ENCODE measurements at regions not wholly inside any gene's neighbourhood (a gene's known extent, or its start where the extent isn't known, plus 50 kb on each side); places are given as distances from the start of the nearest gene placed in this dataset.

DNA sequence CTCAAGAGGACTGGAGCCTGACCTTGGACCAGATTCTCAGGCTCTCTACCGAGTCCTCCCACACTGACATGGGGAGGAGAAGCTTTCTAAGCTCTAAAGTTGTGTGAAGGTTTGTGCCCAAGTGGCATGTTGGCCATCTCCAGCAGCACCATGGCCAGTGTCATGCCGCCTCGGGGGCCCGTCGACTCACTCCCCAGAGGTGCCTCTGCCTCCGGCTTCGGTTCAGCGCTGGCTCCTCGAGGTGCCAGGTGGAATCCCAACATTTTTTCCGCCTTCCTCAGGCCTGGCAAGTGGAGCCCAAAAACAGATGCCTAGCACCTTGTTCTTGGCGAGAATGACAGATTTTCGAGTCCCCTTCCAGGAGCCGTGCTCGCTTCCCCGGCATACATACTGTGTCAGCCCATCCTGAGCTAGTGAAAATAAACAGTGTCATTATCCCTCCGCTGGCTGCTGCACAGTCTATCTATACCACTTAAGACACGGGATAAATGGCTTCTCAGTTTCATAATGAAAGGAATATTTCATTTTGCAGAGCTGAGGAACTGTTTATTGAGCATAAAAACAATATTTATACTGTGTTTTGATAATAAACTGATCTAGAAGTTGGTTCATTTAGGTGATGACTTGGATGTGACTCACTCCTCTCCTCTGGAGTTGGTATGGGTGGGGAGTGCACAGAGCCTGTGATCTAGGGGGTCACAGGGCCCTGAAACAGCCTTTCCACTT lies 328.5 kb upstream of the TLE3 start:
- peak; percentile 75 for DNase-seq (ENCODE audit: low read depth)

DNA sequence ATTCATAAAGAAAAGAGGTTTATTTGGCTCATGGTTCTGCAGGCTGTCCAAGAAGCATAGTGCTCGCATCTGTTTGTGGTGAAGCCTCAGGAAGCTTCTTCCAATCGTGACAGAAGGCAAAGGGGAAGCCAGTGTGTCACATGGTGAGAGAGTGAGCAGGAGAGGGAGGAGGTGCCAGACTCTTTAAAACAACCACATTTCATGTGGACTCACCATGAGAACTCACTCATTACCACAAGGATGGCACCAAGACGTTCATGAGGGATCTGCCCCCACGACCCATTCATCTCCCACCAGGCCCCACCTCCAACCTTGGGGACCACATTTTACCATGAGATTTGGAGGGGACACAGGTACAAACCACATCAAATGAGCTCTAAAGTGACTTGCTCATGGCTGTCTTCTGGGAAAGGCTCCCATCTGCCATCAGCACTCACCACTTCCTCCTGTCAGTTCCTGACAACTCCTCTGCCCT lies 327.3 kb upstream of the TLE3 start:
- no peak for DNase-seq (ENCODE audit: low read depth)

DNA sequence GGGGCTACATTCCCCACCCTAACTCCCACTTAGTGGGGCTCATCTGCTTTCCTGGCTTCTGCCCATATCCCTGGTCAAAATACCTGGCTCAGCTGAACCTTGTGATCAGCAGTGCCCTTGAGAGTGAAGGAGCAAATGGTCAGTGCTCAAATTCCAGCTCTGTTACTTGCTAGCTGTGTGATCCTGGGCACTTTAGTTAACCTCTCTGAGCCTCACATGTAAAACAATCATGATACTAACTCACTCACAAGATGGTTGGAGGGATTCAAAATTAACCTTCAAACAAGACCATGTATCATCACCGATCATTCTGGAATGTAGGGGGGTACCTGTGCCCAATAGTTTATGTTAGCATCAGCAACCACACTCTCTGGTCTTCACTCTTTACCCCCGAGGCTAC lies 325.6 kb upstream of the TLE3 start:
- DNase-seq (ENCODE audit: low read depth) = no peak

DNA sequence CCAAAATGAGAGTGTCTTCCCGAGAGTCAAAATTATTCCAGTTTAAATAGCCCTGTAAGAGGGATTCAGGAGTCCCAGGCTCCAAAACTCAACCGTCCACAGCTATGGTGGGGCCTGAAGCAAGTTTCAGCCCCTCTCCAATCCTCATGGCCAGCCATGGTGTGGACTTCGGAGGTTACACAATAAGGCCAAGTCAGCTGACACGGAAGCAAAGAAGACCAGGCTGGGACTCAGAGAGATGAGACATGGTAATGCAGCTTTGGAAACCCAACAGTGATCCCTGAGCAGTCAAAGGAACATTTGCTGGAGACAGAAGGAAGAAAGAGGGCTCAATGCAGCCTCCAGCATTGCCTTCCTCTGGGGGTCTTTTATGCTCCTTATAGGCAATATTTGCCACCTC lies 324.6 kb upstream of the TLE3 start:
- DNase-seq (ENCODE audit: low read depth) = no peak

DNA sequence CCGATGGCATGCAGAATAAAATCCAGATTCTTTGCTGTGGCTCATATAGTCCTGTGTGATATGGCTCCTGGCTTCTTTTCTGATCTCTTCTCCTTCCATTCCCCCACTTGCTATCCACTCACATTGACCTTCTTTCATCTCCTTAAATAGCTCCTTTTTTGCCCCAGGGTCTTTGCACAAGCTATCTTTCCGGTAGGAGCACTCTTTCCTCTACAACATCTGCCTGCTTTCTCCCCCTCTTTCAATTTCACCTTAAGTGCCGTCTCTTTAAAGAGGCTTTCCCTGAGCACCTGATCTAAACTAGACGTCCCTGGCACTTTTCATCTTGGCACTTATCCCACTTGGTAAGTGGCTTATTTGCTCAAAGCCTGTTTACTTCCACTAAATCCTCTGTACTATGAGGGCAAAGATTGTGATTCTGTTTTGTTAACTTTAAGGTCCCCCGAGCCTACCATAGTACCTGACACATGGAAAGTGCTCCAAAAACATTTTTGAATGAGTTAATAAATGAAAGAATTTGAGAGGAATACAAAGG lies 323.3 kb upstream of the TLE3 start:
- DNase-seq (ENCODE audit: low read depth) = no peak

DNA sequence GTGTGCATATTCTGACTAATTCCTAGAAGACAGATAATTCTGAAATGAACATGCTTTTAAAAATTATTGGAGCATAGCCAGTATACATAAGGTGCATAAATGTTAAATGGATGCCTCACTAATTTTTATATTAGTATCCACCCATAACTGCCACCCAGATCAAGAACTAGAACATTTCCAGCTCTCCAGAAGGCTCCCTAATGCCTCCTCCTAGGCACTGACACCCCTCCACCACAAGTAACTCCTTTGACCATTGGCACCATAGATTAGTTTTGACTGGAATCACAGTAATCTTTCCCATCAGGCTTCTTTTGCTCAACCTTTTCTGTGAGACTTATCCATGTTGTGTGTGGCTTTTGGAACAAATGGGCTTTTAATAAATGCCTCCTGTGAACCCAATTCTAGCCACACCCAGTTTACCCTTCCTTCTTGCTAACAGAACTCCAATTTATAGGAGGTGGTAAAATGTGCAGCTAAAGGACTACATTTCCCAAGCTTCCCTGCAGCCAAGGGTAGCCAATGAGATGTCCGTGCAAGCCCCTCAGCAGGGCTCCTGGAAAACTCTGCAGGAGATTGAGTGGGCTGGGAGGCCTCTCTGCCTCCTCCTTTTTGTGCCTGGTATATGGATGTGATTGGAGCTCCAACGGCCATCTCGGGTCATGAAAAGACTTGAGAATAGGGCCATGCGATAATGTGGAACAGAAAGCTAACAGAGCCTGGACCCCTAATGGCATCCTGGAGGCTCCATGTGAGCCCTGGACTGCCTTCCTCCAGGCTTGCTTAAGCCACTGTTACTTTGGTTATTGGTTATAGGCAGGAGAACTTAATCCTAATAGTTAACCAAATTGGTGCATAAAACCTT lies 322.6 kb upstream of the TLE3 start:
- no peak for DNase-seq (ENCODE audit: low read depth)

DNA sequence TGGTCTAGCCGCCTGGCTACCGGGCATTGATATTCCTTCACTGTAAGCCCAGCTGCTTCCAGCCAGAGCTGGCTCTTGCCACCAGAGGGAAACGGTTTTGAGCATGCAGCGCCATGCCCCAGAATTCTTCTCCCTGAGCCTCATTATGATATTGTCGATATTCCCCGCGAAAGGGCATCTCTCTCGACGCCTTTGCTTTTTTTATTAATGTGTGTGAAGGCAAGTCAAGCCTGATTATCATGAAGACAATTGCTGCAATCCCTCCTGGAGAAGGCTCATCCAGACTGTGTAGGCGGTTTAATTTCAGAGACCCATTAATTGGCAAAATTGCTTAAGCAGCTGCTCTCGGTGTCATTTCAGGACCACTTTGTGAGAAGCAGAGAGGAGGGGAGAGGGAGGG lies 321.2 kb upstream of the TLE3 start:
- no peak for DNase-seq (ENCODE audit: low read depth)

DNA sequence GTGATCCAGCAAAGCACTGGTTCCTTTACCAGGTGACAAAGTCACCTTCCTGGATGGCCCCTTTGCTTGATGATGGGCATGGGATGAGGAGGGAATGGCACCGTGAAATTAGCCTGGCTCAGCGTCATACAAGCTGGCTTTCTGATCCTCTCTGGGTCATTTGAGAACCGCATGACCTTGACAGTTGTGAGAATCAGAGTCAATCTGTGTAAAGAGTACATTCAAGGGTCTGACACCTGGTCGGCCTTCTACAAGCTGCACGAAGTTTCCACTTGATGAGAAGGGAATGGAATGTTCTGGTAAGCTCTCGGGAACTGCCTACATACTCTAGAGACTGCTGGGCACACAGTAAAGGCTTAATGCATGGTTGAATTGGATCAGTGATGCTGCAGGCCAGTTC lies 319.8 kb upstream of the TLE3 start:
- DNase-seq (ENCODE audit: low read depth) = no peak

DNA sequence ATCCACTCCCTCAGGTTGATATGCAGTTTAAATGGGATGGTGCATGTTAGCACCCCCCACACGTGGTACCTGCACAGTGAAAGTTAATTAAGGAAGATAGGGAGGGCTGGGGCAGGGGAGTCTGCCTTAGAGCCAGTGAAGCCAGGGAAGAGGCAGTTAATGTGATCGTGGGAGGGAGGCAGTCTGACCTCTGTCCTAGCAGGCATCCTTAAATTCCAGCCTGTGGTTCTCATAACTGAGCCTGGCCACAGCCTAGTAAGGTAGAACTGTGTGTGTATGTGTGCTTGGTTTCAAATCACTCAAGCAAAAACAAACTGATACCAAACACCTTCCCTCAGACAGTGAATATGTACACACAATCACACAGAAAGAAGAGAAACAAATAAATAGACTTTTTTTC lies 319.1 kb upstream of the TLE3 start:
- no peak for DNase-seq (ENCODE audit: low read depth)

DNA sequence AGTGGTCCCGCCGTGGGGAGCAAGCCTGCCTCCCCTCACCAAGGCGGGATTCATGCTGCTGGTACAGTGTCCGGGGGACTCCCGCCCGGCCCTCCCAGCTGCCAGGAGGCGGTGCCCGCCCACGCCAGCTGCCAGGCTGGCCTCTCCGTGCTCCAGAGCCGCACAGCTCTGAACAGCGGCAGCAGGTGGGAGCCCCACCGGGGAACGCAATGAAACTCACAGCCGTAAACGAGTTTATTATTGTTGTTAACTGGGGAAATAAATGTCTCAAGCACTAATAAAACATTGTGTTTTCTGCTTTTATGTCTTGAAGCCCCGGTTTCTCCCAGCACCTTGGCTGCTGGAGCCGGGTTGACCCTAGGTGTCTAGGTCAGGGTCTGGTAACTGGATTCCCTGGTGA lies 317.7 kb upstream of the TLE3 start:
- no peak for DNase-seq (ENCODE audit: low read depth)

DNA sequence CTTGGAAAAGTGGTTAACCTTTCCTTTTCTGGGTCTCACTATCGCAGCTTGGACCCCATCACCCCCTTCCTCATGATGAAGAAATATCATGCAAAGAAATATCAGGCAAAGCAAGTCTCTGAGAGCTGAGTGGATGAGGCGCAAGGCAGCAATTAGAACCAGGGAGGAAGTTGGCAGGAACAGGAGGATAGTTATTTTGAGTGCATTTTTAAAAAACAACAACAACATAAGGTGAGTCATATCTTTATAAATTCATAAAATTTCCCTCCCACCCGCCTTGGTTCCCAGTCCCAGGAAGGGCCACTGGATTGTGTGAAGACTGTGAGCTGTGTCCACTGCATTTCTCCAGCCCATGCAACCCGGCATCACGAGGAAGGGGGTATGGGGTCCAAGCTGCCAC lies 316.9 kb upstream of the TLE3 start:
- DNase-seq (ENCODE audit: low read depth) = no peak

DNA sequence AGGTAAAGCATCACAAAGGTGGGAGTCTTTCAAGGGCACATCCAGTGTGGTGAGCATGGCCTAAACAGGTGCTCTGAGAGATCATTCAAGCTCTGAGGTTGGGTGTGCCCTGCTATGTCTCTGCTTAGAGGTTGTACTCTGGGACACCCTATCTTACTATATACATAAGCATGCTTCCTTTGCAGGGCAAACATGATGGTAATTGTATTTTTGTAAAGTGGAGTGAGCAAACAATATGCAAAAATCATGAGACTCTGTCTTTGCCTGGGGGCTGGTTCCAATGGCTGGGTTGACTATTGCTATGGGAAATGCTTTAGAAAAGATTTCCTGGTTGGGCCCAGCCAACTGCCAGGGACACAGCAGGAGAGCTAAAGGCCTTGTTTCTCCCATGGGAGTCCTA lies 315.1 kb upstream of the TLE3 start:
- DNase-seq (ENCODE audit: low read depth) = no peak

DNA sequence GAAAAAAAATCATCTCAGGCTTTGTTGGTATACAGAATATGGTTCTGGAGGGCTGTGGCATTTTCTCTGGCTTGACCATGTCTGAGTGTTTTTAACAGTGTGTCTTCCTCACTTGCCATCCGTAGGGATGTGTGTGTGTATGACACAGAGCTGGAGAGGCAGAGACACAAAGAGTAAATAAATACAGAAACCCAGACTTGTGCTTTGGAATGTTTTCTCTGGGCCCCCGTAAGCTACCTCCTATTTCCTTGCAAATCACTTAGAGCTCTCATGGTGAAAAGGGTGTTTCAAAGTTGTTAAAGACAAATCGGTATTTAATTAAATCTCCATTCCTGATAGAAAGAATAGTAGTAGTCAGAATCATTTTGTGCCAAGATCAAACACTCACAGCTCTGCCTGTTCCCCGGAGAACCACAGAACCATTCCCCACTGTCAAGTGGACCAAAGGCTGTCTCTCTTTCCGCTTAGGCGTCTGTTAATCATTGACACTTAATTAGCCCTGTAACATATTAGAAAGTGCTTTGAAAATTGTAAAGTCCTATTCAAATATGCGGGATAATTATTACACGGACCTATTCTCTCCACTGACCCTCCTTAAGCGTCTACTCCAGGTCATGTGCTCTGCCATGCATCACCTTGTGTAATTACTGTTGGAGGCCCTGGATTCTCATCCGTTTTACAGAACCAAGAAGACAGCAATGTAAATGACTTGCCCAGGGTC lies 313.6 kb upstream of the TLE3 start:
- DNase-seq (ENCODE audit: low read depth) = no peak

DNA sequence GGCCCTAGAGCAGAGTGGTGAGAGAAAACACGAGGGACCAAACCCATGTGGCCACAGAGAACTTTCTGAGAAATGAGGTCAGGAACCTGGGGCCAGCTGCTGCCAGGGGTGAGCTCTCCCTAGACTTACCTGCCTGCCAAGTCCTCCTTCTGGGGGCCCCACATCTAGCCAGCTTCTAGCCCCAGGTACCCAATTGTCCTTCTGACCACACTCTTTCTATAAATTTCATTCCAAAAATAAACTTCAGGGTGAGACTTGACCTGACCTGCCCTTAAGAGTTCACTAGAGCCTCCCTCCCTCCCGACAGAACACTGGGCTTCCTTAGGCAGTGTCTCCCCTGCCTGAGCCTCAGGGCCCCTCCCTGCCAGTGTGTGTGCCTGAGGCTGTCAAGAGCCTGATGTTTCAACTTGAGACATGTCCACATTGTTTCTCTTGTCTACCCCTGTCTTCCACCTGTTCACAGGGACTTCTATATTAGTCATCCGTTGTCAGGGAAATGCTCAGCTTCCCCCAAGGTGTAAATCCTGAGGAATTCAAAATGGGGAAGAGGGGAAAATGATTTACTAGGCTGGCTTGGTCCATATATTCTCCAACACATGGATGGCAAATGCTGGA lies 312.8 kb upstream of the TLE3 start:
- DNase-seq (ENCODE audit: low read depth) = no peak

DNA sequence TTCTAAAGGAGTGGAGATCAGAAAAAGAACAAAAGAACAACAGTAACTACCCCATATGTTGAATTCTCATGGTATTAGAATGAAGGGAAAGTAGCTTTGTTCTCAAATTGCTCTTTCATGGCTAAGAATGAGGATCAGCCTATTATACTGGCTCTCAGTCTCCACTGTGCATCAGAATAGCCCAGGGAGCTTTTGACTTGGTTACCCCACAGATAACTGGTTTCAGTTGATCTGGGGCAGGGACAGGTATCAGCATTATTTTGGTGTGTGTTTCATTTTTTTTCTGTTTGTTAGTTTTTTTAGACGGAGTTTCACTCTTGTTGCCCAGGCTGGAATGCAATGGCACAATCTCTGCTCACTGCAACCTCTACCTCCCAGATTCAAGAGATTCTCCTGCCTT lies 311.7 kb upstream of the TLE3 start:
- DNase-seq (ENCODE audit: low read depth) = no peak

DNA sequence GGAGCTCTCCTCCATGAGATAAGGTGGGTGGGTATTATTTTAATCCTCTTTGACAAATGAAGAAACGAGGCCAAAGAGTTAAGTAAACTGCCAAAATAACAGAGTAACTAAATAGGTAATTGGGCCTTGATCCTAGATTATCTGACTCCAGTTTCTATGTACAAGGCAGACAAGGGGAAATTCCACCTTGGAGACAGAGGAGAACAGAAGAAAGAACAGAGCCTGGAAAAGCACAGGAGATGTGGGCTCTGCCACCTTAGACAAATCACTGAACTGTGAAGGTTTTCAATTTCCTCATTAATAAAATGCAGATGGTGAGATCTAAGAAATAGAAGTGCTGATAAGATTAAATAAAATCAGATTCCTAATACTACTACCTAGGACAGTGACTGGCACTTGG lies 310.2 kb upstream of the TLE3 start:
- DNase-seq (ENCODE audit: low read depth) = no peak

DNA sequence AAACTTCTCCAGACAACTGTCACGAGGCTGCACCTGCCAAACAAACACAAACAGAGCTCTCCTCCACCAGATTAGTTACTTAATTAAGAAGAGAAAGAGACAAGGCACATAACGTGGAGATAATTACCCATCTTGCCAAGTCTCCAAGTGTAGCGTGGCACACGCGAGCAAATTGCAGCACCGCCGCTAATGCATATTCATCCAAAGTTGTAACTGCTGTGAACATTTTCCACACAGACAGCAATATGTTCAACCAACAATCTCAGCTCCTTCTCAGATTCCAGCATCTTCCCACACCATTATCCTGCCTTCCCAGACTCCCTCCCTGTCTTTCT lies 309.6 kb upstream of the TLE3 start:
- no peak for DNase-seq (ENCODE audit: low read depth)

DNA sequence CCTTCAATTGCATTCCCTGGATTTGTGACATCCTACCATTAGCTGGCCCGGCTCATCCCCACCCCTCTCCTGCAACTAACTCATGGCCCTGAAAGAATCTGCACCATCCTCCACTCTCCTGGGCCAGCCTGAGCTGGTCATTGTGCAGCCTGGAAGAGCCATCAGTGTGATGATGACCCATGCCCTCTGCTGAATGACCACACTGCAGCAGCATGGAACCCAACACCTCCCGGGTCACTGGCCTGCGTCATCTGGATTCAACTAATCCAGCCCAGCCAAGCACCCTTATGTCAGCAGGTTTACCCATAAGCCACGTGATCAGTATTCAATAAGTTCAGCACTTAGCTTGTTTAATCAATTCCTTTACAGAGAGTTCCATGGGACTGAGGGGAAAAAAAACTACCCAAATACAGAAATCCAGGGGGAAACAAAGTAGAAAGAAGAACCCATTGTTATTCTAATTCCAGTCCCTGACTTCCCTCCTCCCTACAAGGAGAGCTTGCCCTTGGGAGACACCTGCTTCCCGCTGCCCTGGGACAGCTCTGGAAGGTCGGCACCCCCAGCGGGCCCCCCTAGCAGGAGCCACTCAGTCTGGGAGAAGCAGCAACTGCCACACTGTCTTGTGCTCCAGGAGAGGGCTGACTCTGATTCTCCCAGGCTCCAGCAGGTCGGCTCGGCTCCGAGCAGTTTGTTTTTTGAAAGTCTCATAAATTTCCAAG lies 309.1 kb upstream of the TLE3 start:
- no peak for DNase-seq (ENCODE audit: low read depth)

DNA sequence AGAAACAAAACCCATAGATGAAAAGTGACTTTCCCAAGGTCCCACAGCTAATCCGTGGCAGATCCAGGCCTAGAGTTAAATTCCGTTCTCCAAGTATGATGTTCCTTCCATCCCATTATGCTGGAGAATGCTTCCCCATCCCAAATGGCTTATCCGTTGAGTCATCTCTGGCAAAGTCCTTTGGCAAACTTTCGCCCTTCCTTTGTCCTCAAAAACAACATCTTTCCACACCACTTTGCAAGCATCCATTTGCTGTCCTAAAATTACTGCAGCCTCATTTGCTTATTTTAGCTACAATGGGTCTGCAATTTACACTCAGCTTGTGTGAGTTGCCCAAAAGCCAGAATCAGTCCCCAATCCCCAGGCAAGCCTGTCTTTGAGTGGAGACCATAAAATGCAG lies 304.0 kb upstream of the TLE3 start:
- no peak for DNase-seq (ENCODE audit: low read depth)

DNA sequence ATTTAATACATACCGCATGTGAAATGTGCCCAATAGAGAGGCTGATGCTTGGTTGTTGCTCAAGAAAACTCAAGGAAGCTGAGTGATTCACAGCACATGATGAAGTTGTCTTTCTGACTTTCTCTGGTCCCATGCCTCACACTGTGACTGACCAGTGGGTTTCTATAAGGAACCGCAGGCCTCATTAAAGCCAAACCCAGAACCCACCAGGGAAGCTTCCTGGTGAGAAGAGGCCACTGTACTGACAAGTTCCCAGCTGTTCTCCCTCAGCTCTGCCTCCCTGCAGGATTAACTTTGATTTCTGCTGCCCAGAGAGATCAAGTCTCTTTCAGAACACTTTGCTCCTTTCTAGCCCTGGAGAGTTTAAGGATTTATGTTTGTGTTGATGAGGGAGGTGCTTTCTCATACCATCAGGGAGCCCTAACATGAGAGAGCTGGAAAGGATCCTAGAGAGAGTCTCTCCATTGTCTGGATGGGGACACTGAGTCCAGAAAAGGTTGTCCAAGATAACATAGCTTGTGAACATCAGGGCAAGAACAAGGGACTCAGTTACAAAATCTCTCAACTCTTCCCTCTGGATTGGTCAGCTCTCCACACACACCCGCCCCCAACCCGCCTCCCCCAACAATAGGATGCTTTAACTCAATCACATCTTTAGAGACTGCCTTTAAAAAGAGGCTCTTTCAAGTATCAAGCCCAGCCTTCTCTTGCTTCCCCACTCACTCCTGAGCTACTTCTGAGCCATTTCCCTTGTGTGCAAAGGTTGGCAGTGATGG lies 303.2 kb upstream of the TLE3 start:
- no peak for DNase-seq (ENCODE audit: low read depth)

DNA sequence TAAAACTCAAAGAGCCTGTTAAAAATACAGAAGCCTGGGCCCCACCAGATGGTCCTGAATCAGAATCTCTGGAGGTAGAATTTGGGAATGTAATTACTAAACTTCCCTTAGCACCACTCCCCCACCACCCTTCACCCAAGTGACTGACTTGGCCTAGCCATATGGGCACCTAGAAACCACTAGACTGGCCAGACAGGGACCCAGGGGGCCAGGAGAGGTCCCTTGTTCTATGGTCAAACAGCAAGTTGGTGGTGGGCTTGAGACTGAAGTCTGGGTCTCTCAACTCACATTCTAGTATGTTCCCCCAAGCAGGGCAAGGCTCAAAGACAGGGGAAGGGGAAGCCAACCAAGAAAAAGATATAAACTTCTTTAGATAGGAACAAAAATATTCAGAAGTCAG lies 301.5 kb upstream of the TLE3 start:
- DNase-seq (ENCODE audit: low read depth) = no peak

All from Daoy (cell line).